ENCODE measurements at regions not wholly inside any gene's neighbourhood (a gene's known extent, or its start where the extent isn't known, plus 50 kb on each side); places are given as distances from the start of the nearest gene placed in this dataset.

GRCh38 chr22:23504516-23504915, 75.6 kb downstream of the IGLL1 start:
- no peak for DNase-seq
- Mint-ChIP-seq H3K4me3 (no peak overlapping the region), H3K36me3 (ENCODE audit: low read depth) (no peaks in the 10 kb centered on the region), H3K4me1 (peaks cover 16% of the 10 kb centered on the region), H3K27ac (no peak overlapping the region), H3K9me3 (no peaks in the 10 kb centered on the region), H3K27me3 (peaks cover 20% of the 10 kb centered on the region)
- CTCF ChIA-PET: no interaction called here
- POLR2A ChIA-PET: no interaction called here
- ATAC-seq (ENCODE audit: low read depth): peak; percentile 87
- intact Hi-C loops (cut with micrococcal nuclease): no loop called here
- TF ChIP-seq, protein P1, sequence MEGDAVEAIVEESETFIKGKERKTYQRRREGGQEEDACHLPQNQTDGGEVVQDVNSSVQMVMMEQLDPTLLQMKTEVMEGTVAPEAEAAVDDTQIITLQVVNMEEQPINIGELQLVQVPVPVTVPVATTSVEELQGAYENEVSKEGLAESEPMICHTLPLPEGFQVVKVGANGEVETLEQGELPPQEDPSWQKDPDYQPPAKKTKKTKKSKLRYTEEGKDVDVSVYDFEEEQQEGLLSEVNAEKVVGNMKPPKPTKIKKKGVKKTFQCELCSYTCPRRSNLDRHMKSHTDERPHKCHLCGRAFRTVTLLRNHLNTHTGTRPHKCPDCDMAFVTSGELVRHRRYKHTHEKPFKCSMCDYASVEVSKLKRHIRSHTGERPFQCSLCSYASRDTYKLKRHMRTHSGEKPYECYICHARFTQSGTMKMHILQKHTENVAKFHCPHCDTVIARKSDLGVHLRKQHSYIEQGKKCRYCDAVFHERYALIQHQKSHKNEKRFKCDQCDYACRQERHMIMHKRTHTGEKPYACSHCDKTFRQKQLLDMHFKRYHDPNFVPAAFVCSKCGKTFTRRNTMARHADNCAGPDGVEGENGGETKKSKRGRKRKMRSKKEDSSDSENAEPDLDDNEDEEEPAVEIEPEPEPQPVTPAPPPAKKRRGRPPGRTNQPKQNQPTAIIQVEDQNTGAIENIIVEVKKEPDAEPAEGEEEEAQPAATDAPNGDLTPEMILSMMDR (IDR thresholded peaks at IDR 0.05): no peak

DNA sequence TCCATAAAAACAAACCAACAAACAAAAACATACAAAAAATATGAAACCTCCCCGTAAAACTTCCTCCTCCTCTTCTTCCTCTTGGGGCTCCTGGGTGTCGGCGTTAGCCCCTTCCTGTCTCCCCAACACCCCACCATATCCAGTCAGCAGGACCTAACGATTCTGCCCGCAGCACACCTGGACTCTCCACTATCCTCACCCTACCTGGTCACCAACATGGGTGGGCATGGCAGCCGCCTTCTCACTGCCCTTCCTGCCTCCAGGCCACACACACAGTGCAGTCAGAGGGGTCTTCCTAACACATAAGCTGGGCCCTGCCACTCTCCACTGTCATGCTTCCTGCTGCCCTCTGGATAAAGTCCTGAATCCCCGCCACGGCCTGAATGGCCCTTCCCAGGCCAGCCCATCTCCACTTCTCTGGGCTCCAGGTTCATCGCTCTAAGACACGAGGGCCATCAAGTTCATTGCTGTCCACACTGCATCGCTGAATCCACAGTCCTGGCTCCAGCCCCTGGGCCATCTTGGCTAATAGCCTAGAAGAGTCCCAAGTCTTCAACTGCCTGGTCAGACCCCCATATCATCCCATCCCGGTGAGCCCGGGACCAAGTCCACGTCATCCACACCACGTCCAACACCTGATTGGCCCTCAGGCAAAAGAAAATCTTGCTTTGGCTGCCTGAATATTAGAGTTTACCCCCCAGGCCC, 76.2 kb downstream of the IGLL1 start:
- DNase-seq: no peak
- no peaks in the 10 kb centered on the region for H3K36me3 Mint-ChIP-seq (ENCODE audit: low read depth)

DNA sequence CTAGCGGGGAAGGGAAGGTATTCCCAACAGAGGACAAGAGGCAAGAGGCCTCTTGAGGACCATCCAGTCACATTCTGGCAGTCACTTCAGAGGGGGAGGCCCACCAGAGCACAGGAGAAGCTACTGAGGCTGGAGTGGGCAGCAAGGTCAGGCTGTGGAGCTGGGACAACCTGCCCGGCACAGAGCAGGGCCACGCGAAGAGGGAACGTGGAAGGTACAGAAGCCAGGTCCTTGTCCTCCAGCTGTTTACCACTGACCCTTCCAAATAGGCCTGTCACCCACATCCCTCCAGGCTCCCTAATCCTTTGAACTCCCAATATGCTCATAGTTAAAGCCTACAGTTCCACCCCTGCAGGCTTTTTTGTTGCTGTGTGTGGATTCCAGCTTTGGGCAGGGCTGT, 76.9 kb downstream of the IGLL1 start:
- intact Hi-C loops (cut with micrococcal nuclease): no loop called here
- ChIA-PET CTCF (no interaction called here), POLR2A (no interaction called here)
- TF ChIP-seq, protein P1 (IDR thresholded peaks at IDR 0.05): no peak
- peaks cover 20% of the 10 kb centered on the region for H3K27me3 Mint-ChIP-seq
- H3K27ac Mint-ChIP-seq: no peak overlapping the region
- no peak for DNase-seq
- H3K36me3 Mint-ChIP-seq (ENCODE audit: low read depth): no peaks in the 10 kb centered on the region
- ATAC-seq (ENCODE audit: low read depth): no peak
- peaks cover 16% of the 10 kb centered on the region for H3K4me1 Mint-ChIP-seq
- H3K9me3 Mint-ChIP-seq: no peaks in the 10 kb centered on the region
- H3K4me3 Mint-ChIP-seq: no peak overlapping the region

More for the DNA sequence above, 76.2 kb downstream of the IGLL1 start:
- Mint-ChIP-seq H3K9me3 (no peaks in the 10 kb centered on the region), H3K27me3 (peaks cover 20% of the 10 kb centered on the region), H3K27ac (no peak overlapping the region), H3K4me1 (peaks cover 16% of the 10 kb centered on the region), H3K4me3 (no peak overlapping the region)
- POLR2A ChIA-PET: no interaction called here
- TF ChIP-seq, protein P1 (IDR thresholded peaks at IDR 0.05): no peak
- CTCF ChIA-PET: no interaction called here
- intact Hi-C loops (cut with micrococcal nuclease): no loop called here
- no peak for ATAC-seq (ENCODE audit: low read depth)

DNA sequence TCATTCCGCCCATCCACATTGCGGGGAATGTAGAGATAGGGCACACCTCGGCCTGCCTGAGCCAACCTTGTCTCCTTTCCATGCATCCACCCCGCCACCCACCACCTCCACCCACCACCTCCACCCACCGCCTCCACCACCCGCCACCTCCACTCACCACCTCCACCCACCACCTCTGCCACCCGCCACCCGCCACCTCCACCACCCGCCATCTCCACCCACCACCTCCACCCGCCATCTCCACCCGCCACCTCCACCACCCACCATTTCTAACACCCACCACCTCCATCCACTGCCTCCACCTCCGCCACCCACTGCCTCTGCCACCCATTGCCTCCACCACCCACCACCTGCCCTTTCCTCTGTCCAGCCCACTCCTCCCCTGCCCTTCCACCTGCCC, 78.4 kb downstream of the IGLL1 start:
- H3K9me3 Mint-ChIP-seq: no peaks in the 10 kb centered on the region

GRCh38 chr22:23501261-23501619, 78.8 kb downstream of the IGLL1 start:
- TF ChIP-seq, protein P1 (IDR thresholded peaks at IDR 0.05): no peak
- Mint-ChIP-seq H3K36me3 (ENCODE audit: low read depth) (no peaks in the 10 kb centered on the region), H3K27me3 (peaks cover 12% of the 10 kb centered on the region), H3K9me3 (no peaks in the 10 kb centered on the region), H3K27ac (no peak overlapping the region), H3K4me3 (no peak overlapping the region), H3K4me1 (peaks cover 16% of the 10 kb centered on the region)
- DNase-seq (no peak), ATAC-seq (ENCODE audit: low read depth) (no peak)
- ChIA-PET CTCF (no interaction called here), POLR2A (no interaction called here)
- intact Hi-C loops (cut with micrococcal nuclease): no loop called here

More for the DNA sequence above, 78.4 kb downstream of the IGLL1 start:
- Mint-ChIP-seq H3K27ac (no peak overlapping the region), H3K36me3 (ENCODE audit: low read depth) (no peaks in the 10 kb centered on the region), H3K27me3 (peaks cover 12% of the 10 kb centered on the region), H3K4me3 (no peak overlapping the region), H3K4me1 (peaks cover 16% of the 10 kb centered on the region)
- POLR2A ChIA-PET: no interaction called here
- intact Hi-C loops (cut with micrococcal nuclease): no loop called here
- CTCF ChIA-PET: no interaction called here
- TF ChIP-seq, protein P1 (IDR thresholded peaks at IDR 0.05): no peak
- DNase-seq: no peak
- no peak for ATAC-seq (ENCODE audit: low read depth)

Measured in activated B cell treated with CpG ODN at 0.5 μM for 24 hours (primary cell).